Glutamatergic neuron (in vitro differentiated cells): ENCODE measurements at regions not wholly inside any gene's neighbourhood (a gene's known extent, or its start where the extent isn't known, plus 50 kb on each side); places are given as distances from the start of the nearest gene placed in this dataset.

ENCODE experiments used
- DNase-seq: peaks from one replicate; pipeline ENCODE4 v3.0.0; 2022
- H3K27ac Mint-ChIP-seq: one replicate; pipeline ENCODE4 v1.8.0; 2020; ENCODE audit warnings: mild to moderate bottlenecking, mixed read lengths, inconsistent platforms; ENCODE audit not compliant: unreplicated experiment
- H3K27me3 Mint-ChIP-seq: one replicate; pipeline ENCODE4 v1.8.0; 2020; ENCODE audit warnings: mild to moderate bottlenecking, moderate library complexity, mixed read lengths, inconsistent platforms; ENCODE audit not compliant: unreplicated experiment
- H3K36me3 Mint-ChIP-seq: one replicate; pipeline ENCODE4 v1.8.0; 2020; ENCODE audit warnings: mild to moderate bottlenecking, mixed read lengths, inconsistent platforms; ENCODE audit not compliant: unreplicated experiment
- H3K4me1 Mint-ChIP-seq: one replicate; pipeline ENCODE4 v1.8.0; 2020; ENCODE audit warnings: mild to moderate bottlenecking, low read depth, mixed read lengths, inconsistent platforms; ENCODE audit not compliant: unreplicated experiment
- H3K4me3 Mint-ChIP-seq: one replicate; pipeline ENCODE4 v1.8.0; 2020; ENCODE audit warnings: mild to moderate bottlenecking, mixed read lengths, inconsistent platforms; ENCODE audit not compliant: unreplicated experiment
- H3K9me3 Mint-ChIP-seq: one replicate; pipeline ENCODE4 v1.8.0; 2020; ENCODE audit warnings: mild to moderate bottlenecking, moderate library complexity, mixed read lengths, inconsistent platforms; ENCODE audit not compliant: unreplicated experiment
- CTCF ChIP-seq: fragments of 200-600 bp; sonication (generic); IDR thresholded peaks from one replicate; pipeline ENCODE4 v1.5.0; 2021; ENCODE audit not compliant: partially characterized antibody, unreplicated experiment

- no peaks in the 10 kb centered on the region for H3K36me3 Mint-ChIP-seq
- no peak overlapping the region for H3K27ac Mint-ChIP-seq
- TF ChIP-seq CTCF, result no peak
- H3K4me3 Mint-ChIP-seq, result no peak overlapping the region
- H3K9me3 Mint-ChIP-seq, result no peaks in the 10 kb centered on the region
- no peak for DNase-seq
- no peaks in the 10 kb centered on the region for H3K4me1 Mint-ChIP-seq
- H3K27me3 Mint-ChIP-seq, result no peaks in the 10 kb centered on the region
These were observed 58.5 kb upstream of the IVNS1ABP start for GRCh38 chr1:185375583-185375982.

GRCh38 chr1:185373813-185374529 is 56.9 kb upstream of the IVNS1ABP start:
- no peak for TF ChIP-seq CTCF
- Mint-ChIP-seq H3K27ac (no peak overlapping the region), H3K4me3 (no peak overlapping the region), H3K4me1 (no peaks in the 10 kb centered on the region), H3K27me3 (no peaks in the 10 kb centered on the region), H3K9me3 (no peaks in the 10 kb centered on the region), H3K36me3 (no peaks in the 10 kb centered on the region)
- no peak for DNase-seq

- Mint-ChIP-seq H3K27me3 (no peaks in the 10 kb centered on the region), H3K27ac (no peak overlapping the region), H3K9me3 (no peaks in the 10 kb centered on the region), H3K4me1 (no peaks in the 10 kb centered on the region), H3K4me3 (no peak overlapping the region), H3K36me3 (no peaks in the 10 kb centered on the region)
- DNase-seq, result no peak
- TF ChIP-seq CTCF, result no peak
These were observed 52.7 kb upstream of the IVNS1ABP start for GRCh38 chr1:185369786-185370185.

GRCh38 chr1:185368913-185369491 is 52.0 kb upstream of the IVNS1ABP start:
- Mint-ChIP-seq H3K36me3 (no peaks in the 10 kb centered on the region), H3K27me3 (no peaks in the 10 kb centered on the region), H3K4me1 (no peaks in the 10 kb centered on the region), H3K4me3 (no peak overlapping the region), H3K9me3 (no peaks in the 10 kb centered on the region), H3K27ac (no peak overlapping the region)
- no peak for TF ChIP-seq CTCF
- no peak for DNase-seq

- Mint-ChIP-seq H3K27me3 (no peaks in the 10 kb centered on the region), H3K9me3 (no peaks in the 10 kb centered on the region), H3K27ac (no peak overlapping the region), H3K4me3 (no peak overlapping the region), H3K36me3 (no peaks in the 10 kb centered on the region), H3K4me1 (no peaks in the 10 kb centered on the region)
- no peak for DNase-seq
- TF ChIP-seq CTCF, result no peak
These were observed 51.3 kb upstream of the IVNS1ABP start for GRCh38 chr1:185368313-185368855.
